ENCODE measurements at regions not wholly inside any gene's neighbourhood (a gene's known extent, or its start where the extent isn't known, plus 50 kb on each side); places are given as distances from the start of the nearest gene placed in this dataset.

DNA sequence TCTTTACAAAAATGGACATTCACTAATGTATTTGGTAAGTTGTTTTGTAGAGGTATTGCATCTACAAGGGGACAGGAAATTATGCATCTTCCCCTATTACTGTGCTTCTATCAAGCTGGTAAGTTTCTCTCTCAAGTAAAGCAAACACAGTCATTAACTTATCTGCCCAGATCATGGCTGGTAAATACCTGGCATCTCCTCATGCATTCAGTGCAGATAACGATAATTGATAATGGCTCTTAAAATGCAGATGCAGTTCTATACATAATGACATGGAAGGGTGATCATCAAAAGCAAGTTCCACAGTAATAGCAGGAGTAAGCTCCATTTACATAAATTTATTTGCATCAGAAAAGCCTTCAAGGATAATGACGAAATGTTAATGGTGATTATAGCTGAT is 122.4 kb downstream of the SIPA1L2 start:
- no peaks in the 10 kb centered on the region for H3K27me3 ChIP-seq (ENCODE audit: insufficient read depth, low read length)
- H3K27ac ChIP-seq (ENCODE audit: insufficient read length, low read depth, low read length), result no peak overlapping the region
- no peak overlapping the region for H2BK120ac ChIP-seq (ENCODE audit: low read depth, low read length, poor library complexity, severe bottlenecking)
- no peak overlapping the region for H3K18ac ChIP-seq (ENCODE audit: insufficient read length, low read depth, low read length)
- no peak overlapping the region for H2AFZ ChIP-seq (ENCODE audit: low read length)
- H4K20me1 ChIP-seq (ENCODE audit: control insufficient read depth, insufficient read depth, insufficient read length), result no peaks in the 10 kb centered on the region
- WGBS (ENCODE audit: extremely low coverage, insufficient read length, low lambda C conversion rate), result no CpG with 5 or more reads among the region's 2 CpGs
- H3K4ac ChIP-seq (ENCODE audit: low read depth, low read length), result no peak overlapping the region
- Mint-ChIP-seq H3K27me3 (ENCODE audit: low read depth) (no peaks in the 10 kb centered on the region), H3K9me3 (no peaks in the 10 kb centered on the region), H3K36me3 (ENCODE audit: insufficient read depth in 1 of 3, low read depth in 3 of 3) (no peaks in the 10 kb centered on the region), H3K27ac (no peak overlapping the region), H3K4me3 (no peak overlapping the region), H3K4me1 (peaks cover 43 to 48% of the 10 kb centered on the region in 2 experiments)
- DNase-seq, result no peak
- H2BK5ac ChIP-seq (ENCODE audit: insufficient read length, low read length), result no peak overlapping the region
- no peaks in the 10 kb centered on the region for H3K79me2 ChIP-seq (ENCODE audit: insufficient read depth, low read length)
- no peak overlapping the region for H2BK15ac ChIP-seq (ENCODE audit: low read depth, low read length)
- no peak overlapping the region for H4K8ac ChIP-seq (replicated peaks; ENCODE audit: insufficient read length, low read depth, low read length)
- peaks cover 5% of the 10 kb centered on the region for H3K4me1 ChIP-seq (ENCODE audit: insufficient read depth, low read length)
- H4K5ac ChIP-seq (ENCODE audit: insufficient read length, low read depth, low read length), result no peak overlapping the region
- no peaks in the 10 kb centered on the region for H3K79me1 ChIP-seq (ENCODE audit: insufficient read depth, low read depth, low read length, poor library complexity, severe bottlenecking)
- no peak overlapping the region for H3T11ph ChIP-seq (ENCODE audit: low read length)
- H3K23me2 ChIP-seq (ENCODE audit: insufficient read length, low read depth, low read length, poor library complexity, severe bottlenecking), result no peaks in the 10 kb centered on the region
- H3K4me2 ChIP-seq (ENCODE audit: insufficient read depth, insufficient read length, low read length), result no peak overlapping the region
- H3K9ac ChIP-seq (ENCODE audit: extremely low read depth, insufficient read length, low read length), result no peak overlapping the region
- H3K23ac ChIP-seq (ENCODE audit: insufficient read length, low read depth, low read length), result no peak overlapping the region
- H4K91ac ChIP-seq (ENCODE audit: insufficient read length, low read depth, low read length), result no peak overlapping the region
- no peak overlapping the region for H3K56ac ChIP-seq (ENCODE audit: insufficient read length, low read depth, low read length)
- TF ChIP-seq, protein P1, sequence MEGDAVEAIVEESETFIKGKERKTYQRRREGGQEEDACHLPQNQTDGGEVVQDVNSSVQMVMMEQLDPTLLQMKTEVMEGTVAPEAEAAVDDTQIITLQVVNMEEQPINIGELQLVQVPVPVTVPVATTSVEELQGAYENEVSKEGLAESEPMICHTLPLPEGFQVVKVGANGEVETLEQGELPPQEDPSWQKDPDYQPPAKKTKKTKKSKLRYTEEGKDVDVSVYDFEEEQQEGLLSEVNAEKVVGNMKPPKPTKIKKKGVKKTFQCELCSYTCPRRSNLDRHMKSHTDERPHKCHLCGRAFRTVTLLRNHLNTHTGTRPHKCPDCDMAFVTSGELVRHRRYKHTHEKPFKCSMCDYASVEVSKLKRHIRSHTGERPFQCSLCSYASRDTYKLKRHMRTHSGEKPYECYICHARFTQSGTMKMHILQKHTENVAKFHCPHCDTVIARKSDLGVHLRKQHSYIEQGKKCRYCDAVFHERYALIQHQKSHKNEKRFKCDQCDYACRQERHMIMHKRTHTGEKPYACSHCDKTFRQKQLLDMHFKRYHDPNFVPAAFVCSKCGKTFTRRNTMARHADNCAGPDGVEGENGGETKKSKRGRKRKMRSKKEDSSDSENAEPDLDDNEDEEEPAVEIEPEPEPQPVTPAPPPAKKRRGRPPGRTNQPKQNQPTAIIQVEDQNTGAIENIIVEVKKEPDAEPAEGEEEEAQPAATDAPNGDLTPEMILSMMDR (conservative IDR thresholded peaks at IDR 0.05), result no peak
- H3K9me3 ChIP-seq (ENCODE audit: control insufficient read depth, low read depth, low read length), result no peaks in the 10 kb centered on the region
- no peak overlapping the region for H2AK5ac ChIP-seq (ENCODE audit: insufficient read length, low read length)
- no peak overlapping the region for H2BK20ac ChIP-seq (ENCODE audit: low read depth, low read length, poor library complexity, severe bottlenecking)
- H3K14ac ChIP-seq (ENCODE audit: insufficient read depth, low read length), result no peak overlapping the region
- no peak overlapping the region for H2BK12ac ChIP-seq (ENCODE audit: insufficient read length, low read depth, low read length)
